Epithelial cell of prostate (primary cell): ENCODE measurements at regions not wholly inside any gene's neighbourhood (a gene's known extent, or its start where the extent isn't known, plus 50 kb on each side); places are given as distances from the start of the nearest gene placed in this dataset.

Experiments used
- DNase-seq: peaks from one replicate; pipeline ENCODE4 v3.0.0-alpha.2; 2011; ENCODE audit warnings: low read depth, low spot score
- H3K27ac ChIP-seq: fragments of 450-650 bp; 2 replicates; pipeline ENCODE4 v1.5.1; 2017; ENCODE audit warnings: mild to moderate bottlenecking

DNA sequence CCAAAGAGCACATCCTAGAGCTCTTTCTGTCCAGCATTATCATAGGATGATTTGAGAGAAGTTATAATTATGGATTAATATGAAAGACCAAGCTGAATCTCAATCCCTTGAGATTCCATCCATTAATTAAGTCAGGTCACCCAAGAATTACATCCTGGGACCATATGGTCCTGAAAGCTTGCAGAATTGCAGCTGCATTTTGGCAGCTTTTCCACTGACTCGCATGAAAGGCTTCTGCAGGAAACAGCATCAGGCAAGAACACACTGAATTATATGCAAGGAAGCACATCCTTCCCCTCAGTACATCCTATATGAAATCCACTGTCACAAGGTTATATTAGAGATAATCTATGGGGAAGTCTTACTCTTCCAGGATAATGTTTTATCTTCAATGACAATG, 109.1 kb upstream of the CTNND2 start:
- DNase-seq = no peak
- no peak overlapping the region for H3K27ac ChIP-seq

DNA sequence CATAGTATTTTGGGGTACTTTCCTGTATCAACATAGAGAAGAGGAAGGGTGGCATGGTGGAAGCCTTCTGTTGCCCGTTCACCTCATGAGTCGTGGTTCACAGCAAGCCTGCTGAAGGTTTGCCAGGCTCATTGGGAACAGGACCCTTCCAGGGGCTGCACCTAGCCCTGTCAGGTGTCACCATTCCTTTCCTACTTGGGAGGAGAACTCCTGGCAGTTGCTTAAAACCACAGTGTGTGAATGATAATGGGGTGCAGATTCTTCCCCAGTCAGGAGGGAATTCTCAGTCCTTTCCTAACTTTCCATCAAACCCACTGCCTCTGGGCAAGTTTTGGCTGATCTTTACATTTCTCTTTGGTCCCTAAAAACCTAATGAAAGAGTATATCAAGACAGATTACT, 99.4 kb upstream of the CTNND2 start:
- no peak for DNase-seq
- no peak overlapping the region for H3K27ac ChIP-seq

DNA sequence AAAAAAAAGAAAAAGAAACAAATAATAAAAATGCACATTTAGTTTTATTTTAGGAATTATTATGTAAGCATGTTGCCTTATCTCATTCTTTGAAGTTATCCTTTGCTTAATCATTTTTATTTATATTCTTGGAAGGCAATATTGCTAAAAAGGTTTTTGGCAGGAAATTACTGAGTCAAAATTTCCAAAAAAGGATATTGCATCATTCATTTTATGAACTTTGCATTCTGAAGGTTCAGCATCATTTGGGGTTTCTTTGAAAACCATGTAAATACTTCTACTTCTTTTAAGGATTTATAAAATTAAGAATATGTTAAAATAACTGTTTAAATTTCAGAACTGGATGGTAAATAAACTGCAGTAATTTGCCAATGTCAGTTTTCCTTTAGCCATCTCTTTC, 94.2 kb upstream of the CTNND2 start:
- no peak for DNase-seq
- no peak overlapping the region for H3K27ac ChIP-seq

DNA sequence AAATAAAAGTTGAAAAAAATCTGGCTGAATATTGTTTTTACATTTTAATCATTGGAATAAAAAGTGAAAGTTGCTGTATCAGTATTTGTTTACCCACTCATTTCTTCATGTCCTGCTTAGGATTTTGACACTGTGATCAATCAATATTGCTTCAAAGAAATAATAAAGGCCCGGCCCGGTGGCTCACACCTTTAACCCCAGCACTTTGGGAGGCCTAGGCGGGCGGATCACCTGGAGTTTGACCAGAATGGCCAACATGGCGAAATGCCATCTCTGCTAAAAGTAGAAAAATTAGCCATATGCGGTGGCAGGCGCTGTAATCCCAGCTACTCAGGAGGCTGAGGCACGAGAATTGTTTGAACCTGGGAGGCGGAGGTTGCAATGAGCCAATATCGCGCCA, 93.7 kb upstream of the CTNND2 start:
- no peak for DNase-seq
- H3K27ac ChIP-seq = no peak overlapping the region

DNA sequence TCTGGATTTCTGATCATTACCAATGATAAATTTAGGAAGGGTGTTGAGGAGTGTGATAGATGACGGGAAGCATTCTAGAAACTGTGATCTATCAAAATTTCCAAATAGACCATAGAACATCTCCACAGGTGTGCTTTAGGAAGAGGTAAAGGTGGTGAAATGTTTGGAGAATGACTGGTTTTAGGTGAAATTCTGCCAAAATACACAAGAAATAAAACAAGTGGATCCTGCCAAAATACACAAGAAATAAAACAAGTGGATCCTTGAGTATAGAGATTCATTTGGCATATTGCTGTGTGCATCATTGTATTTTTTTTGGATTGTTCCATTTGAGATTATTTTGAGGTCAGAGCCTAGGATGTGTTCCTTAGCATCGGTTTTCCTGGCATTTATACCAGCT, 88.3 kb upstream of the CTNND2 start:
- no peak for DNase-seq
- H3K27ac ChIP-seq = no peak overlapping the region

DNA sequence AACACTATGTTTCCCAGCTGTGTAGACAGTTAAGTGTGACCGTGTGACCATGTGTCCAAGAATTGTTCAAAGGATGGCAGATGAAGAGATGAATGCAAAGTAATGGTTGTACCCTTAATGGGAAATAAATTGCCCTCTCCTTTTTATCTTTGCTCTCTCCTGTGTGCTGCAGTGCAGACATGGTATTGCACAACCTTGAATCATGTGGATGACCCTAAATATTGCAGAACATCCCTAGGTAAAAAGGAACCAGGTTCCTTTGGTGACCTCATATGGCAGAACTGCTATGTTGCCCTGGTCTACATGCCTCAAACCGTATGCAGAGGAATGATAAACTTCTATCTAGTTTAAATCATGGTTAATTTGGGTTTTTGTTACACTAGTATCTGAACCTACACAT, 81.7 kb upstream of the CTNND2 start:
- no peak overlapping the region for H3K27ac ChIP-seq
- no peak for DNase-seq

DNA sequence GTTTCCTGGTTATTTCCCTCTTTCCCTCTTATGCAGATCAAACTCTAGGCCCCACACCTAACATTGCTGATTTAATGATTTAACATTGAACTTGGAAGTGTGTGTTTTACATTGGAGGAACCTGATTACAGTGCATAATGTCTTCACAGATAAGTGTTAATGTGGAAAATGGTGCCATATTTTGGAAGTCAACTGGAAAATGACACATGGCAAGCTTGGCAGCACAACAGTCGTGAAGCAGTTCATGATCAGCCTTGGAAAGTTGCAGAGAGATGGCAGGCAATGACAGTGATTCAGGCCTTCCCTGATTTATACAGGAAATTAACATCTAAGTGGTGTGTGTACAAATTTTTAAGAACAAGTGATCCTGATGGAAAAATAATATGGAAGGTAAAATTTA, 80.0 kb upstream of the CTNND2 start:
- no peak overlapping the region for H3K27ac ChIP-seq
- no peak for DNase-seq

DNA sequence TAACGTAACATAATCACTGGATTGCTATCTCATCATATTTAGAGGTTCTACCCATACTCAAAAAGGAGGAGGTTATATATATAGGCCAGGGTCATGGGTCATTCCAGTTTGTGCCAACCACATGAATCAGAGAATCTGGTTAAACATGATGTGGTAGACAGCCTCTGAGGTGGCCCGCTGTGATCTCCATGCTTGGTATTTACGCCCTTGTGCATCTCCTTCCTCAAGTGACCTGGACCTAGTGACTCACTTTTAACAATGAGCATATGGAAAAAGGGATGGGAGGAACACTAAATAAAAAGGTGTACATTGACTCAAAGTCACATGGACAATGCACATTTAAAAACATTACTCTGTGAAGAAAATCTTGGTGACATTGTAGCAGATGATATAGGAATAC, 77.7 kb upstream of the CTNND2 start:
- no peak for DNase-seq
- no peak overlapping the region for H3K27ac ChIP-seq

DNA sequence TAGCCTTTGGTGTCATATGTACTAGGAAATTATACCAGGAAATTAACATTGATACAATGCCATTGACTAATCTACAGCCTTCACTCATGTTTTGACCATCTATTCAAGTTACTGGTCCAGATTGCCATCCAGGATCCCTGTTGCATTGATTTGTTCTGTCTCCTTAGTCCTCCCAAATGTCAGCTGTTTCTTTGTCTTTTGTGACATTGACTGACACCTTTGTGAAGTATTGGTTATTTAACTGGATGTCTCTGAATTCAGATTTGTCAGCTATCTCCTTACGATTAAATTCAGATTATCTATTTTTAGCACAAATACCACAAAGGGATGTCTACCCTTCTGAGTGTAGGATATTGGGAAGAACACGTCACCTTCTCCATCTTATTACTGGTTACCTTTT, 73.7 kb upstream of the CTNND2 start:
- DNase-seq = no peak
- no peak overlapping the region for H3K27ac ChIP-seq

DNA sequence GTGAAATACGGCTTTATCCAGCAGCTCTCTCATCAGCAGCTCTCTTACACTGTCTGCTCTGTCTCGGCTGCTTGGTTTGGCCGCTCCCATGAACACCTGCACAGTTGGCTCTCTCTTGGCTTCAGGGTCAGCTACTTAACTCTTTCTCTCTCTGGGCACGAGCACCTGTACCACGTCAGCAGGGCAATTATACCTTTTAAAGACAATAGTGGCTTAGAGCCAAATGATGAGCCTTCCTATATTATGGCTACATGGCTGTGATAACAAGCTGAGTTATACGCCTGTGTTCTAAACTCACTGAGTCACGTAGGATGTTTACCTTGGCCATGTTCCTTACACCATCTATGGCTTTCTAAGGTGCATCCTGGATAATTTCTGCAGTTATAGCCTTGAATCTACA, 69.2 kb upstream of the CTNND2 start:
- H3K27ac ChIP-seq = no peak overlapping the region
- DNase-seq = no peak

DNA sequence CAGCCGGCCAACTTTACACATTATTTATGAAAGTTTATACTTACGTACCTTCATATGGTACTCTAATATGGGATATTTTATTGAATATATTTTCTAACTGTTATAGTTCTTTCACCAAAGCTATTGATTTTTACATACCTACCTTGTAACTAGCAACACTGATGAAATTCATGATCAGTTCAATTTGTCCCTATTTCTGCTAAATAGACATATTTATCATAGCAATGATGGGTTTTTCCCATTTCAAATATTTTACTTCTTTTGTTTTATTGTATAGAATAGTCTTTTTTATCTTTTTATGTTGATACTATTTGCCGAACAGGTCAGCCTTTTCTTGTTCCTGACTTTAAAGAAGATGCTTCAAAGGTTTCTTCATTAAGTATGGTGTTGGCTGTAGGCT, 59.0 kb upstream of the CTNND2 start:
- no peak overlapping the region for H3K27ac ChIP-seq
- DNase-seq = no peak

DNA sequence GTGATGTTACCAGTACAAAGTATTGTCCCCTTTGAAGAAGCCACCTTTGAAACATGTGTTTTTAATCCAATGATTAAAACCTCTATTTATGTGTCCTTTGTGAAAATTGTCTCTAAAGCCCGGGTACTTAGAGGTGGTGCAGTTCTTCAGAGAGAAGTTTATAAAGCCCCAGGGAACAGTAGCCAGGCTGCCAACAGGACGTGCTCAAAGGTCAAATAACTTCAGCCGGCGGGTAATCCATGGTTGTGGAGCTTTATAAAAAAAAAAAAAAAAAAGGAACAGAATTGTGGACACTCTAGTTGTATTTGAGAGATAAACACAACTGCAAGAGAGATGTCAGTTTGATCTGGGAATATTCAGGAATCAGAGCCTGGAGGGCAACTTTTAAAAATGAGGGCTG, 57.9 kb upstream of the CTNND2 start:
- H3K27ac ChIP-seq = no peak overlapping the region
- no peak for DNase-seq

DNA sequence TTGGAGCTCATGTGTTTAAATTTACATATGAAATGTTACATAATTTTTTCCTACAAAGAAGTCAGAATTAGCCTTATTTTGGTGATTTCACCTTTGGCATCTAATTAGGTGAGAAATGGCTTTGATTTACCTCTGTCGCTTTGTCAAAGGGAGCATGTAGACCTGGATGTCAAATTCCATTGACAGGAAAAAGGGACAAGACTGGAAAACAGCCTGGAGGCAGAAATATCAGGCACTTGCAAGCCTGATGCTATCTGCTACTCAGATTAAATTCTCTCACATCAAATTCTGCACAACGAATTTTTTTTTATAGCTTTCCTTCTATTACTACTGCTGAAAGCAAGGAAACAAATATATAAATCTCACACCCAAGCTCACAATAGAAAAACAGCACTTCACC, 54.1 kb upstream of the CTNND2 start:
- no peak for DNase-seq
- no peak overlapping the region for H3K27ac ChIP-seq

DNA sequence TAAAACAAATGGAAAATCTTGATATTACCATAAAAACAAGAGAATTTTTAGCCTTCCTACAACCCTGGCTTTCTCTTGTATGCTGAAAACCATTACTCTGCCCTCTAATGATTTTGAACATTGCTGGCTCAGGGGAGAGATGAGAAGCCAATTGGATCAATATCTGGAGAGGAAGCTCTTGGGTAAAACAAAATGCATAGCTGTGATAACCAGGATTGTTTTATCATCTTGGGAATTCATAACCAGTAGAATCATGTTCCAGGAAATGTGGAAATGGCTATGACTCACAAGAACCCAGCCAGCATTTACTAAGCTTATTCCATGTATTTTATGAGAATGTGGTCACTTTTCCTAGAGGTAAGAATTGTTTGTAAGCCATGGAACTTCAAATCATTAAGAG, 51.1 kb upstream of the CTNND2 start:
- no peak overlapping the region for H3K27ac ChIP-seq
- DNase-seq = no peak
